Activated CD4-positive, alpha-beta T cell treated with anti-CD3 and anti-CD28 coated beads for 36 hours (primary cell): ENCODE measurements at regions not wholly inside any gene's neighbourhood (a gene's known extent, or its start where the extent isn't known, plus 50 kb on each side); places are given as distances from the start of the nearest gene placed in this dataset.

Experiments
- ATAC-seq: fragments of 200-7000 bp; cut with Tn5 transposase; one replicate; pipeline ENCODE4 v1.10.0; 2021; ENCODE audit warnings: mild to moderate bottlenecking, moderate library complexity
- CTCF ChIA-PET: fragments of 350-600 bp; sonication (Branson Sonifier 250); formaldehyde crosslinking; loops from one replicate; lab custom pipeline; 2021; ENCODE audit warnings: antibody characterized with exemption; lab: Charles Lee
- POLR2A ChIA-PET: fragments of 350-600 bp; sonication (Branson Sonifier 250); formaldehyde crosslinking; loops from one replicate; lab custom pipeline; 2021; ENCODE audit warnings: antibody characterized with exemption, inconsistent platforms; lab: Charles Lee
- DNase-seq: peaks from one replicate; pipeline ENCODE4 v3.0.0-alpha.2; 2020
- H3K27ac Mint-ChIP-seq: one replicate; pipeline ENCODE4 v1.8.0; 2021; ENCODE audit warnings: mixed read lengths
- H3K27me3 Mint-ChIP-seq: one replicate; pipeline ENCODE4 v1.8.0; 2021; ENCODE audit warnings: mixed read lengths
- H3K36me3 Mint-ChIP-seq: one replicate; pipeline ENCODE4 v1.8.0; 2021; ENCODE audit warnings: low read depth, mixed read lengths
- H3K4me1 Mint-ChIP-seq: one replicate; pipeline ENCODE4 v1.8.0; 2021; ENCODE audit warnings: mixed read lengths
- H3K4me3 Mint-ChIP-seq: one replicate; pipeline ENCODE4 v1.8.0; 2021; ENCODE audit warnings: mild to moderate bottlenecking, moderate library complexity, mixed read lengths
- H3K9me3 Mint-ChIP-seq: one replicate; pipeline ENCODE4 v1.8.0; 2021; ENCODE audit warnings: low read depth, mixed read lengths
- intact Hi-C, 2 experiments: fragments of 100-400 bp; cut with DNase I in 1 of 2; cut with micrococcal nuclease in 1 of 2; formaldehyde crosslinking; loops; one replicate each; pipeline versions ENCODE4 v1.14.2 to v1.15.1; 2022 to 2024; cut with DNase I, micrococcal nuclease

GRCh38 chr11:110000850-110001249 lies 92.3 kb upstream of the ZC3H12C start:
- DNase-seq, result no peak
- Mint-ChIP-seq H3K4me3 (no peak overlapping the region), H3K4me1 (no peaks in the 10 kb centered on the region), H3K9me3 (no peaks in the 10 kb centered on the region), H3K27ac (no peak overlapping the region), H3K36me3 (no peaks in the 10 kb centered on the region), H3K27me3 (no peaks in the 10 kb centered on the region)
- intact Hi-C loops, result no loop called here
- POLR2A ChIA-PET, result no interaction called here
- no peak for ATAC-seq
- CTCF ChIA-PET, result no interaction called here

- Mint-ChIP-seq H3K4me3 (no peak overlapping the region), H3K27me3 (no peaks in the 10 kb centered on the region), H3K27ac (no peak overlapping the region), H3K4me1 (no peaks in the 10 kb centered on the region), H3K9me3 (no peaks in the 10 kb centered on the region), H3K36me3 (no peaks in the 10 kb centered on the region)
- no peak for ATAC-seq
- intact Hi-C loops, result no loop called here
- CTCF ChIA-PET, result no interaction called here
- no peak for DNase-seq
- POLR2A ChIA-PET, result no interaction called here
These were observed 89.8 kb upstream of the ZC3H12C start for GRCh38 chr11:110003426-110003825.

GRCh38 chr11:110011595-110011994 lies 81.6 kb upstream of the ZC3H12C start:
- POLR2A ChIA-PET, result no interaction called here
- DNase-seq (no peak), ATAC-seq (no peak)
- intact Hi-C loops, result no loop called here
- no peak overlapping the region for H3K27ac Mint-ChIP-seq
- no peaks in the 10 kb centered on the region for H3K4me1 Mint-ChIP-seq
- H3K27me3 Mint-ChIP-seq, result peaks cover 2% of the 10 kb centered on the region
- CTCF ChIA-PET, result no interaction called here
- no peak overlapping the region for H3K4me3 Mint-ChIP-seq
- H3K36me3 Mint-ChIP-seq, result no peaks in the 10 kb centered on the region
- H3K9me3 Mint-ChIP-seq, result peaks cover 6% of the 10 kb centered on the region

- no peaks in the 10 kb centered on the region for H3K4me1 Mint-ChIP-seq
- intact Hi-C loops, result no loop called here
- H3K27ac Mint-ChIP-seq, result no peak overlapping the region
- peaks cover 2% of the 10 kb centered on the region for H3K27me3 Mint-ChIP-seq
- DNase-seq, result no peak
- POLR2A ChIA-PET, result no interaction called here
- no peak for ATAC-seq
- H3K9me3 Mint-ChIP-seq, result peaks cover 6% of the 10 kb centered on the region
- H3K36me3 Mint-ChIP-seq, result no peaks in the 10 kb centered on the region
- CTCF ChIA-PET, result no interaction called here
- no peak overlapping the region for H3K4me3 Mint-ChIP-seq
These were observed 77.5 kb upstream of the ZC3H12C start for GRCh38 chr11:110015695-110016094.

- H3K4me3 Mint-ChIP-seq, result no peak overlapping the region
- DNase-seq, result no peak
- ChIA-PET CTCF (no interaction called here), POLR2A (no interaction called here)
- intact Hi-C loops, result no loop called here
- no peaks in the 10 kb centered on the region for H3K9me3 Mint-ChIP-seq
- no peak overlapping the region for H3K27ac Mint-ChIP-seq
- no peaks in the 10 kb centered on the region for H3K4me1 Mint-ChIP-seq
- ATAC-seq, result no peak
- no peaks in the 10 kb centered on the region for H3K36me3 Mint-ChIP-seq
- peaks cover 6% of the 10 kb centered on the region for H3K27me3 Mint-ChIP-seq
These were observed 73.5 kb upstream of the ZC3H12C start for GRCh38 chr11:110019675-110020074.

GRCh38 chr11:110022548-110022947 lies 70.6 kb upstream of the ZC3H12C start:
- CTCF ChIA-PET, result interaction anchor here (0.6 kb wide), 1 partner anchor 37 kb away, joined by 3 read pairs; no protein-coding TSS in a partner anchor
- Mint-ChIP-seq H3K36me3 (no peaks in the 10 kb centered on the region), H3K27me3 (peaks cover 4% of the 10 kb centered on the region), H3K4me3 (no peak overlapping the region), H3K4me1 (no peaks in the 10 kb centered on the region), H3K27ac (no peak overlapping the region), H3K9me3 (no peaks in the 10 kb centered on the region)
- POLR2A ChIA-PET, result no interaction called here
- ATAC-seq (no peak), DNase-seq (no peak)
- intact Hi-C loops, result no loop called here

- DNase-seq, result no peak
- no peak for ATAC-seq
- ChIA-PET POLR2A (no interaction called here), CTCF (no interaction called here)
- Mint-ChIP-seq H3K4me1 (no peaks in the 10 kb centered on the region), H3K27me3 (peaks cover 4% of the 10 kb centered on the region), H3K36me3 (no peaks in the 10 kb centered on the region), H3K27ac (no peak overlapping the region), H3K4me3 (no peak overlapping the region), H3K9me3 (no peaks in the 10 kb centered on the region)
- intact Hi-C loops, result no loop called here
These were observed 69.5 kb upstream of the ZC3H12C start for GRCh38 chr11:110023711-110024110.

- ATAC-seq (no peak), DNase-seq (no peak)
- Mint-ChIP-seq H3K36me3 (no peaks in the 10 kb centered on the region), H3K9me3 (no peaks in the 10 kb centered on the region), H3K4me1 (no peaks in the 10 kb centered on the region), H3K4me3 (no peak overlapping the region), H3K27ac (no peak overlapping the region), H3K27me3 (peaks cover 4% of the 10 kb centered on the region)
- ChIA-PET POLR2A (no interaction called here), CTCF (no interaction called here)
- intact Hi-C loops, result no loop called here
These were observed 66.2 kb upstream of the ZC3H12C start for GRCh38 chr11:110026858-110027626.

- CTCF ChIA-PET, result no interaction called here
These were observed 65.4 kb upstream of the ZC3H12C start for GRCh38 chr11:110027627-110028371.

GRCh38 chr11:110028921-110029320 lies 64.3 kb upstream of the ZC3H12C start:
- Mint-ChIP-seq H3K4me1 (no peaks in the 10 kb centered on the region), H3K9me3 (no peaks in the 10 kb centered on the region), H3K27ac (no peak overlapping the region), H3K27me3 (peaks cover 2% of the 10 kb centered on the region), H3K4me3 (no peak overlapping the region), H3K36me3 (no peaks in the 10 kb centered on the region)
- ChIA-PET POLR2A (no interaction called here), CTCF (no interaction called here)
- ATAC-seq (no peak), DNase-seq (no peak)
- intact Hi-C loops, result no loop called here

More at GRCh38 chr11:110027627-110028371, 65.4 kb upstream of the ZC3H12C start:
- intact Hi-C loops, result no loop called here
- Mint-ChIP-seq H3K36me3 (no peaks in the 10 kb centered on the region), H3K4me1 (no peaks in the 10 kb centered on the region), H3K27me3 (peaks cover 2% of the 10 kb centered on the region), H3K9me3 (no peaks in the 10 kb centered on the region), H3K27ac (no peak overlapping the region), H3K4me3 (no peak overlapping the region)
- ATAC-seq, result no peak
- no peak for DNase-seq
- POLR2A ChIA-PET, result no interaction called here

GRCh38 chr11:110029714-110030113 lies 63.5 kb upstream of the ZC3H12C start:
- Mint-ChIP-seq H3K36me3 (no peaks in the 10 kb centered on the region), H3K9me3 (no peaks in the 10 kb centered on the region), H3K27me3 (no peaks in the 10 kb centered on the region), H3K4me1 (no peaks in the 10 kb centered on the region), H3K4me3 (no peak overlapping the region), H3K27ac (no peak overlapping the region)
- ATAC-seq, result no peak
- intact Hi-C loops, result no loop called here
- POLR2A ChIA-PET, result no interaction called here
- DNase-seq, result no peak
- CTCF ChIA-PET, result no interaction called here

GRCh38 chr11:110031171-110031570 lies 62.0 kb upstream of the ZC3H12C start:
- CTCF ChIA-PET, result interaction anchor here (0.9 kb wide), 1 partner anchor 9 kb away, joined by 4 read pairs; no protein-coding TSS in a partner anchor
- Mint-ChIP-seq H3K27me3 (no peaks in the 10 kb centered on the region), H3K4me3 (no peak overlapping the region), H3K4me1 (no peaks in the 10 kb centered on the region), H3K9me3 (no peaks in the 10 kb centered on the region), H3K36me3 (no peaks in the 10 kb centered on the region), H3K27ac (no peak overlapping the region)
- intact Hi-C loops, result no loop called here
- ATAC-seq (no peak), DNase-seq (no peak)
- POLR2A ChIA-PET, result no interaction called here
